Left hindlimb (tissue), 1 donor: ENCODE measurements at regions not wholly inside any gene's neighbourhood (a gene's known extent, or its start where the extent isn't known, plus 50 kb on each side); places are given as distances from the start of the nearest gene placed in this dataset.

Experiments used
- DNase-seq: peaks from one replicate; pipeline ENCODE4 v3.0.0-alpha.2; 2018

DNA sequence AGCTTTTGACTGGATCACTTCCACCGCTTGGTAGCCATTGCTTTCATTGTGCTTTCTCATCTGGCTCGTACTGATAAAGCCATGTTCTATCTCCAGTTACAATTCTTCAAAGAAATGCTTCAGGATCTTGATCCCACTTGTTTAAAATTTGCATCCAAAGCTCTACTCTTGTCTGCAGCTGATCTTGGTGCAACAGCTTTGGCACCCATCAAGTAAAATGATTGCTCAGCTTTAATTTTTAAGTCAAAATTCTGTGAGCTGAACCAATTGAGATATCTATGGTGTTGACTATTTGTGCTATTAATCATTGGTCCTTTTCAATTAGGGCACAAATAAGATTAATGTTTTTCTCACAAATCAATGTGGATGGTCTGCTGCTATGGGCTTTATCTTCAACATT lies 54.8 kb upstream of the DUSP10 start:
- DNase-seq = no peak

DNA sequence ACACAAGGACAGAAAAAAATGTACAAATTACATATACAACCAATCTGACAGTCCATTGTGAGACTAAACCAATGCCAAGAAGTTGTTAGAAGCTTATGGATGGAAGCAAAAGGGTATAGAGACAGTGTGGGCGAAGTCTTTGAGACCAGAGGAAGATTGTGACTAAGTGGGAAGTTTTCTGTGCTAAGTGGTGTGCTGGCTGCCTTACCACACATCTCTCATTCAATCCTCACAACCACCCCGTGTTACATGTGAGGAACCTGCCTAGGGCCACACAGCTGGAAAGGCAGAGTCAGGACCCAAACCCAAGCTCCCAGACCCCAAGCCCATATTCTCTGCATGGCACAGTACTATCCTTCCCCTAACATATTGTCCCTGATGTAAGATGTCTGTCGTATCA lies 53.5 kb upstream of the DUSP10 start:
- DNase-seq = no peak

- no peak for DNase-seq
These were observed 53.0 kb upstream of the DUSP10 start for GRCh38 chr1:221794935-221795334.

DNA sequence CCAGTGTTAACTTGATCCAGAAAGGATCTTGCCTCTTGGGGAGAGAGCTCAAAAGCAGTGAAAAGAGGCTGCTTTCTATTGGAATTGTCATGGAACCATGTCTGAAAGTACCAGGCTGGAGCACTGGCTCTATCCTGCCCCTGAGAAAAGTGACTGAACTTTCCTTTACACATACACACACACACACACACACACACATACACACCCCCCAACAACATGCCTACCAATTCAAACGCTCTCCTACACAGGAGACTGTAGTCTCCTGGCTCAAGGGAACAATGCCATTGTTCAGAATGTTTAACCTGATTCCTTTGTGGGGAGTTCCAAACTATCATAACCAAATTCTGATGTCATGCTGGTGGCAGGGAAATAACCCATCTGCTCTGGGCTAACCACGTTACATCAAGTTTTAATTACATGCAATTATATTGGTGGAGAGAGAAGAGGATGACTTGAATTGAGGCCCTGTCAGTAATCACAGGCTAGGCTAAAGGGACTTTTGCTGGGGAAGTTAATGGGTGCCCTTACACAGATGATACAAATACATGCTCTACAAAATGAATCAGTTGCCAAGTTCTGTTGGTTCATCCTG lies 52.3 kb upstream of the DUSP10 start:
- no peak for DNase-seq

GRCh38 chr1:221793439-221794078 lies 51.7 kb upstream of the DUSP10 start:
- no peak for DNase-seq

GRCh38 chr1:221791846-221792245 lies 50.0 kb upstream of the DUSP10 start:
- no peak for DNase-seq
